Neutrophil (primary cell): ENCODE measurements at regions not wholly inside any gene's neighbourhood (a gene's known extent, or its start where the extent isn't known, plus 50 kb on each side); places are given as distances from the start of the nearest gene placed in this dataset.

Experiments
- H3K27ac ChIP-seq: fragments of 200-600 bp; sonication (generic); 2 replicates; pipeline ENCODE4 v1.5.1; 2016; ENCODE audit warnings: mild to moderate bottlenecking, moderate library complexity
- H3K27me3 ChIP-seq: fragments of 200-600 bp; sonication (generic); 2 replicates; pipeline ENCODE4 v1.6.0; 2016; ENCODE audit warnings: mild to moderate bottlenecking
- H3K36me3 ChIP-seq: fragments of 200-600 bp; sonication (generic); 2 replicates; pipeline ENCODE4 v1.5.1; 2017
- H3K4me1 ChIP-seq, 2 experiments: fragments of 200-600 bp in 1 of 2; sonication (generic) in 1 of 2; 1 replicate in 1 of 2; 2 replicates in 1 of 2; pipeline versions ENCODE4 v1.5.1 to v1.6.1; 2013 to 2016; ENCODE audit warnings: low read depth in 1 of 2, low read length in 1 of 2, mild to moderate bottlenecking in 1 of 2, moderate library complexity in 1 of 2; ENCODE audit not compliant: control insufficient read depth in 1 of 2, insufficient read depth in 1 of 2
- H3K4me3 ChIP-seq, 2 experiments: fragments of 200-600 bp in 1 of 2; sonication (generic) in 1 of 2; 1 replicate in 1 of 2; 2 replicates in 1 of 2; pipeline ENCODE4 v1.5.1; 2013 to 2016; ENCODE audit warnings: low read depth in 1 of 2, low read length in 1 of 2, mild to moderate bottlenecking in 1 of 2, moderate library complexity in 1 of 2
- H3K9me3 ChIP-seq: fragments of 200-600 bp; sonication (generic); 2 replicates; pipeline ENCODE4 v1.5.1; 2016
- CTCF ChIP-seq: fragments of 200-600 bp; sonication (generic); IDR thresholded peaks from 2 replicates; pipeline ENCODE4 v1.5.1; 2016; ENCODE audit warnings: antibody characterized with exemption

- Histone ChIP-seq H3K4me3 (peak overlapping the region in 1 of 2 experiments; percentile 55), H3K9me3 (no peaks in the 10 kb centered on the region), H3K27me3 (no peaks in the 10 kb centered on the region), H3K4me1 (peaks cover 72 to 81% of the 10 kb centered on the region in 2 experiments), H3K27ac (peak overlapping the region; percentile 97), H3K36me3 (no peaks in the 10 kb centered on the region)
- no peak for TF ChIP-seq CTCF
Measured at GRCh38 chr1:234969011-234969441, 159.6 kb downstream of the TOMM20 start.

- no peaks in the 10 kb centered on the region for H3K27me3 ChIP-seq
- no peaks in the 10 kb centered on the region for H3K9me3 ChIP-seq
- H3K4me1 ChIP-seq: peaks cover 77 to 83% of the 10 kb centered on the region in 2 experiments
- TF ChIP-seq CTCF: no peak
- H3K36me3 ChIP-seq: no peaks in the 10 kb centered on the region
- H3K27ac ChIP-seq: peak overlapping the region; percentile 97
- peak overlapping the region in 1 of 2 experiments; percentile 55 for H3K4me3 ChIP-seq
Measured at GRCh38 chr1:234968451-234968850, 160.2 kb downstream of the TOMM20 start.

- H3K27ac ChIP-seq: peak overlapping the region; percentile 97
- H3K36me3 ChIP-seq: no peaks in the 10 kb centered on the region
- H3K4me3 ChIP-seq: no peak overlapping the region
- H3K4me1 ChIP-seq: peaks cover 87 to 92% of the 10 kb centered on the region in 2 experiments
- no peak for TF ChIP-seq CTCF
- H3K27me3 ChIP-seq: no peaks in the 10 kb centered on the region
- no peaks in the 10 kb centered on the region for H3K9me3 ChIP-seq
Measured at GRCh38 chr1:234967121-234967520, 161.5 kb downstream of the TOMM20 start.

GRCh38 chr1:234965111-234965510 is 163.5 kb downstream of the TOMM20 start:
- Histone ChIP-seq H3K27ac (peak overlapping the region; percentile 97), H3K27me3 (no peaks in the 10 kb centered on the region), H3K4me3 (peak overlapping the region in 1 of 2 experiments; percentile 37), H3K4me1 (peaks cover 96 to 99% of the 10 kb centered on the region in 2 experiments), H3K36me3 (no peaks in the 10 kb centered on the region), H3K9me3 (no peaks in the 10 kb centered on the region)
- TF ChIP-seq CTCF: no peak

GRCh38 chr1:234963904-234964702 is 164.5 kb downstream of the TOMM20 start:
- H3K4me1 ChIP-seq: peaks cover 96 to 99% of the 10 kb centered on the region in 2 experiments
- peak overlapping the region; percentile 97 for H3K27ac ChIP-seq
- no peaks in the 10 kb centered on the region for H3K9me3 ChIP-seq
- no peaks in the 10 kb centered on the region for H3K27me3 ChIP-seq
- H3K4me3 ChIP-seq: peak overlapping the region; percentile 5 to 37
- no peak for TF ChIP-seq CTCF
- H3K36me3 ChIP-seq: no peaks in the 10 kb centered on the region
